ENCODE measurements at regions not wholly inside any gene's neighbourhood (a gene's known extent, or its start where the extent isn't known, plus 50 kb on each side); places are given as distances from the start of the nearest gene placed in this dataset.

- TF ChIP-seq, protein P1, sequence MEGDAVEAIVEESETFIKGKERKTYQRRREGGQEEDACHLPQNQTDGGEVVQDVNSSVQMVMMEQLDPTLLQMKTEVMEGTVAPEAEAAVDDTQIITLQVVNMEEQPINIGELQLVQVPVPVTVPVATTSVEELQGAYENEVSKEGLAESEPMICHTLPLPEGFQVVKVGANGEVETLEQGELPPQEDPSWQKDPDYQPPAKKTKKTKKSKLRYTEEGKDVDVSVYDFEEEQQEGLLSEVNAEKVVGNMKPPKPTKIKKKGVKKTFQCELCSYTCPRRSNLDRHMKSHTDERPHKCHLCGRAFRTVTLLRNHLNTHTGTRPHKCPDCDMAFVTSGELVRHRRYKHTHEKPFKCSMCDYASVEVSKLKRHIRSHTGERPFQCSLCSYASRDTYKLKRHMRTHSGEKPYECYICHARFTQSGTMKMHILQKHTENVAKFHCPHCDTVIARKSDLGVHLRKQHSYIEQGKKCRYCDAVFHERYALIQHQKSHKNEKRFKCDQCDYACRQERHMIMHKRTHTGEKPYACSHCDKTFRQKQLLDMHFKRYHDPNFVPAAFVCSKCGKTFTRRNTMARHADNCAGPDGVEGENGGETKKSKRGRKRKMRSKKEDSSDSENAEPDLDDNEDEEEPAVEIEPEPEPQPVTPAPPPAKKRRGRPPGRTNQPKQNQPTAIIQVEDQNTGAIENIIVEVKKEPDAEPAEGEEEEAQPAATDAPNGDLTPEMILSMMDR (IDR thresholded peaks at IDR 0.05; ENCODE audit: unreplicated experiment in 3 of 3): no peak
- Mint-ChIP-seq H3K27ac (no peak overlapping the region), H3K4me3 (no peak overlapping the region), H3K4me1 (no peaks in the 10 kb centered on the region), H3K27me3 (ENCODE audit: low read depth) (peaks cover 14% of the 10 kb centered on the region), H3K36me3 (ENCODE audit: low read depth) (no peaks in the 10 kb centered on the region), H3K9me3 (no peaks in the 10 kb centered on the region)
Measured at GRCh38 chr2:129465045-129465444, 514.4 kb upstream of the RAB6C start.

GRCh38 chr2:129466389-129466788 is 513.1 kb upstream of the RAB6C start:
- H3K9me3 Mint-ChIP-seq: no peaks in the 10 kb centered on the region
- TF ChIP-seq, protein P1 (IDR thresholded peaks at IDR 0.05; ENCODE audit: unreplicated experiment in 3 of 3): no peak
- H3K27me3 Mint-ChIP-seq (ENCODE audit: low read depth): peaks cover 14% of the 10 kb centered on the region
- H3K27ac Mint-ChIP-seq: no peak overlapping the region
- H3K4me1 Mint-ChIP-seq: no peaks in the 10 kb centered on the region
- no peak overlapping the region for H3K4me3 Mint-ChIP-seq
- no peaks in the 10 kb centered on the region for H3K36me3 Mint-ChIP-seq (ENCODE audit: low read depth)

- no peaks in the 10 kb centered on the region for H3K9me3 Mint-ChIP-seq
- H3K27me3 Mint-ChIP-seq (ENCODE audit: low read depth): peaks cover 12% of the 10 kb centered on the region
- H3K36me3 Mint-ChIP-seq (ENCODE audit: low read depth): no peaks in the 10 kb centered on the region
- H3K4me1 Mint-ChIP-seq: no peaks in the 10 kb centered on the region
- H3K4me3 Mint-ChIP-seq: no peak overlapping the region
- H3K27ac Mint-ChIP-seq: no peak overlapping the region
- TF ChIP-seq, protein P1 (IDR thresholded peaks at IDR 0.05; ENCODE audit: unreplicated experiment in 3 of 3): no peak
Measured at GRCh38 chr2:129467012-129467779, 512.3 kb upstream of the RAB6C start.

DNA sequence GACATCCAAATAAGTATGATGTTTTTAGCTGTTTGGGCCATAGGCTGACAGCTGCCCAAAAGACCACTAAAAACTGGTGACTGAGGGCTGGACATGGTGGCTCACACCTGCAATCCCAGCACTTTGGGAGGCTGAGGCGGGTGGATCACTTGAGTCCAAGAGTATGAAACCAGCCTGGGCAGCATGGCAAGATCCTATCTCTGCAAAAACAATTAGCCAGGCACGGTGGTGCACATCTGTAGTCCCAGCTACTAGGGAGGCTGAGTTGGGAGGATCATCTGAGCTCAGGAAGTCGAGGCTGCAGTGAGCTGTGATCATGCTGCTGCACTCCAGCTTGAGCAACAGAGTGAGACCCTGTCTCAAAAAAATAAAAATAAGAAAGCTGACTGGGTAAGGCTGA is 511.5 kb upstream of the RAB6C start:
- no peaks in the 10 kb centered on the region for H3K9me3 Mint-ChIP-seq
- H3K4me3 Mint-ChIP-seq: no peak overlapping the region
- H3K36me3 Mint-ChIP-seq (ENCODE audit: low read depth): no peaks in the 10 kb centered on the region
- no peaks in the 10 kb centered on the region for H3K4me1 Mint-ChIP-seq
- no peak overlapping the region for H3K27ac Mint-ChIP-seq
- H3K27me3 Mint-ChIP-seq (ENCODE audit: low read depth): peaks cover 9% of the 10 kb centered on the region
- TF ChIP-seq, protein P1 (IDR thresholded peaks at IDR 0.05; ENCODE audit: unreplicated experiment in 3 of 3): no peak

- Mint-ChIP-seq H3K27me3 (ENCODE audit: low read depth) (peaks cover 8% of the 10 kb centered on the region), H3K27ac (no peak overlapping the region), H3K36me3 (ENCODE audit: low read depth) (no peaks in the 10 kb centered on the region), H3K4me3 (no peak overlapping the region), H3K9me3 (no peaks in the 10 kb centered on the region), H3K4me1 (no peaks in the 10 kb centered on the region)
- TF ChIP-seq, protein P1 (IDR thresholded peaks at IDR 0.05; ENCODE audit: unreplicated experiment in 3 of 3): no peak
Measured at GRCh38 chr2:129468879-129469278, 510.6 kb upstream of the RAB6C start.

DNA sequence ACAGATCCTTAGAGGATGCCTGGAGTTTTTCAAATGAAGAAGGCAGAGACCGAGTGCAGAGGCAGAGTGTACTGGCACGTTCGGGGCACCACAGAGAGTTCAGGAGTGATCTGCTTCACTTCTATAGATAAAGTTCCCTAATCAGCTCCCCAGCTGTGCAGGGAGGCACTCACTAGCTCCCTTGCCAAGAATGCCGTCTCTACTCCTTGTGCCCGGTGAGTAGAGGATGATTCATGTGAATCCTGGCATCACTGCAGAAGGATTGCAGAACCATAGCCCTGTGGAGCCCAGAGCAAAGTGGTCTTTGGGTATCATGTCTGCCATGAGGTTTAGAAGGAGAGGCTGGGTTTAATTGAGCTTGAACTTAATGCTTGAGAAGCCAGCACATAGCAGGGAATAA is 510.1 kb upstream of the RAB6C start:
- no peaks in the 10 kb centered on the region for H3K9me3 Mint-ChIP-seq
- TF ChIP-seq, protein P1 (IDR thresholded peaks at IDR 0.05; ENCODE audit: unreplicated experiment in 3 of 3): no peak
- H3K4me1 Mint-ChIP-seq: no peaks in the 10 kb centered on the region
- H3K27ac Mint-ChIP-seq: no peak overlapping the region
- peaks cover 6% of the 10 kb centered on the region for H3K27me3 Mint-ChIP-seq (ENCODE audit: low read depth)
- no peaks in the 10 kb centered on the region for H3K36me3 Mint-ChIP-seq (ENCODE audit: low read depth)
- H3K4me3 Mint-ChIP-seq: no peak overlapping the region

All from nephron (organoid).